HL-60 (cell line): ENCODE measurements at regions not wholly inside any gene's neighbourhood (a gene's known extent, or its start where the extent isn't known, plus 50 kb on each side); places are given as distances from the start of the nearest gene placed in this dataset.

Experiments
- CTCF ChIP-seq: IDR thresholded peaks from one replicate; pipeline ENCODE4 v1.5.1; 2011; ENCODE audit warnings: low read length, control low read depth, inconsistent platforms; ENCODE audit not compliant: insufficient read depth
- POLR2AphosphoS5 ChIP-seq: IDR thresholded peaks from 2 replicates; pipeline ENCODE4 v1.6.1; 2012; ENCODE audit warnings: low read depth

GRCh38 chr12:19867970-19868369, 428.7 kb downstream of the AEBP2 start:
- TF ChIP-seq POLR2AphosphoS5 (no peak), CTCF (no peak)
